ENCODE measurements at regions not wholly inside any gene's neighbourhood (a gene's known extent, or its start where the extent isn't known, plus 50 kb on each side); places are given as distances from the start of the nearest gene placed in this dataset.

DNA sequence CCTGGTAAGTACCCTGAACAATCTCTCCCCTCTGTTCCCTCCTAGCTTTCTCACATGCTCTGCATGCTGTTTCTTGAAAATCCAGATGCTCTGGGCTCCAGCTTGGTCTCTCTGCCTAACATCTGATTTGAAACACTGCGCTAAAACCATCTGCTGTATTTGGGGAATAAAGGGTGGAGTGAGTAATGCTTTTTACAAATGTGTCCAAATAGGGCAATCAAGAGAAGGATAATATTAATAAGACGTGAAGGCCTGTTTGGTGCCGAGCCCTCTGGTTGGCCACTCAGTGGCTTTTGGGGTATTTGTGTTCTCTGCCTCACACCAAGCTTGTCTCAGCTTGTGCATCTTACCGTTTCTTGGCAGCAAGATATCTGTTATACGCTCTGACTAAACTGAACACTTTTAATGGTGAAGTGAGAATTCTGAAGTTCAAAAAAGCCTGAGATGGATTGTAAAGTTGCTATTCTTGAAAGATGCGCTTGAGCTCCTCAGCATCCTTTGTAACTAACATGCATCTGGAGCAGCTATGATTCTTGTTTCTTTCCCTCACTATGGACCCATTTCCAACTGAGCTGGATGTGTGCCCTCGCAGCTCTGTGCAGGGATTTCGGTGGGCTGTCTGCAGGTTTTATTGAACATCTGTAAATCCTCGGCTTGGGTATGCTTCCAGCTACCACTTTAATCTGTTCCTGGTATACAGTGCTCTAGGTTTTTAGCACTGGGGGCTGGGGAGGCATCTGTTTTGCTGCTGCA lies 269.4 kb downstream of the RWDD3 start:
- TF ChIP-seq, protein P1, sequence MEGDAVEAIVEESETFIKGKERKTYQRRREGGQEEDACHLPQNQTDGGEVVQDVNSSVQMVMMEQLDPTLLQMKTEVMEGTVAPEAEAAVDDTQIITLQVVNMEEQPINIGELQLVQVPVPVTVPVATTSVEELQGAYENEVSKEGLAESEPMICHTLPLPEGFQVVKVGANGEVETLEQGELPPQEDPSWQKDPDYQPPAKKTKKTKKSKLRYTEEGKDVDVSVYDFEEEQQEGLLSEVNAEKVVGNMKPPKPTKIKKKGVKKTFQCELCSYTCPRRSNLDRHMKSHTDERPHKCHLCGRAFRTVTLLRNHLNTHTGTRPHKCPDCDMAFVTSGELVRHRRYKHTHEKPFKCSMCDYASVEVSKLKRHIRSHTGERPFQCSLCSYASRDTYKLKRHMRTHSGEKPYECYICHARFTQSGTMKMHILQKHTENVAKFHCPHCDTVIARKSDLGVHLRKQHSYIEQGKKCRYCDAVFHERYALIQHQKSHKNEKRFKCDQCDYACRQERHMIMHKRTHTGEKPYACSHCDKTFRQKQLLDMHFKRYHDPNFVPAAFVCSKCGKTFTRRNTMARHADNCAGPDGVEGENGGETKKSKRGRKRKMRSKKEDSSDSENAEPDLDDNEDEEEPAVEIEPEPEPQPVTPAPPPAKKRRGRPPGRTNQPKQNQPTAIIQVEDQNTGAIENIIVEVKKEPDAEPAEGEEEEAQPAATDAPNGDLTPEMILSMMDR (IDR thresholded peaks at IDR 0.05) = no peak
- TF ChIP-seq POLR2A (IDR thresholded peaks at IDR 0.05) = no peak

All from thyroid gland (tissue), 4 donors.